SK-N-SH treated with all-trans-retinoic acid at 6 μM for 48 hours (cell line): ENCODE measurements at regions not wholly inside any gene's neighbourhood (a gene's known extent, or its start where the extent isn't known, plus 50 kb on each side); places are given as distances from the start of the nearest gene placed in this dataset.

Experiments used
- ATAC-seq: fragments of 200-7000 bp; cut with Tn5 transposase; 3 replicates; pipeline ENCODE4 v1.9.1; 2020; ENCODE audit warnings: mild to moderate bottlenecking, moderate library complexity
- ARNTL ChIP-seq: fragments of 450-650 bp; formaldehyde crosslinking; IDR thresholded peaks from 2 replicates; pipeline ENCODE4 v1.5.0; 2020; ENCODE audit warnings: low read depth, mild to moderate bottlenecking, moderate library complexity, borderline replicate concordance
- BACH2 ChIP-seq: fragments of 250-450 bp; sonication (Bioruptor Pico); IDR thresholded peaks from 2 replicates; pipeline ENCODE4 v1.9.0; 2021; ENCODE audit warnings: mild to moderate bottlenecking, borderline replicate concordance
- CSDC2 ChIP-seq: fragments of 250-450 bp; sonication (Bioruptor Pico); IDR thresholded peaks from 2 replicates; pipeline ENCODE4 v1.5.0; 2020; ENCODE audit warnings: mild to moderate bottlenecking, moderate library complexity
- CSRNP3 ChIP-seq: fragments of 250-450 bp; sonication (Bioruptor Pico); IDR thresholded peaks from 2 replicates; pipeline ENCODE4 v1.5.1; 2021; ENCODE audit warnings: mild to moderate bottlenecking, moderate library complexity
- ESRRG ChIP-seq: fragments of 250-450 bp; sonication (Bioruptor Pico); IDR thresholded peaks from 2 replicates; pipeline ENCODE4 v1.6.1; 2021; ENCODE audit warnings: mild to moderate bottlenecking
- GLIS3 ChIP-seq: fragments of 250-450 bp; sonication (Bioruptor Pico); IDR thresholded peaks from 2 replicates; pipeline ENCODE4 v1.5.0; 2020; ENCODE audit warnings: mild to moderate bottlenecking, moderate library complexity
- OSR1 ChIP-seq: fragments of 250-450 bp; sonication (Bioruptor Pico); IDR thresholded peaks from 2 replicates; pipeline ENCODE4 v1.8.0; 2022; ENCODE audit warnings: moderate library complexity, mild to moderate bottlenecking, inconsistent platforms
- PATZ1 ChIP-seq: fragments of 250-450 bp; sonication (Bioruptor Pico); IDR thresholded peaks from 2 replicates; pipeline ENCODE4 v1.8.0; 2020; ENCODE audit warnings: mild to moderate bottlenecking, moderate library complexity, borderline replicate concordance
- PPARA ChIP-seq: fragments of 250-450 bp; sonication (Bioruptor Pico); IDR thresholded peaks from 2 replicates; pipeline ENCODE4 v1.5.0; 2020; ENCODE audit warnings: mild to moderate bottlenecking, borderline replicate concordance
- RARB ChIP-seq: fragments of 250-450 bp; sonication (Bioruptor Pico); IDR thresholded peaks from 2 replicates; pipeline ENCODE4 v1.8.0; 2021; ENCODE audit warnings: mild to moderate bottlenecking, moderate library complexity
- SNAI2 ChIP-seq: fragments of 250-450 bp; sonication (Bioruptor Pico); IDR thresholded peaks from 2 replicates; pipeline ENCODE4 v1.5.0; 2020; ENCODE audit warnings: mild to moderate bottlenecking, moderate library complexity
- TCF4 ChIP-seq: fragments of 250-450 bp; sonication (Bioruptor Pico); IDR thresholded peaks from 2 replicates; pipeline ENCODE4 v1.8.0; 2021; ENCODE audit warnings: mild to moderate bottlenecking, moderate library complexity, borderline replicate concordance
- TSHZ2 ChIP-seq: fragments of 250-450 bp; sonication (Bioruptor Pico); IDR thresholded peaks from 2 replicates; pipeline ENCODE4 v1.5.0; 2020; ENCODE audit warnings: mild to moderate bottlenecking, moderate library complexity
- ZC3H10 ChIP-seq: fragments of 250-450 bp; sonication (Bioruptor Pico); IDR thresholded peaks from 2 replicates; pipeline ENCODE4 v1.5.1; 2021; ENCODE audit warnings: mild to moderate bottlenecking, moderate library complexity
- ZFP3 ChIP-seq: fragments of 250-450 bp; sonication (Bioruptor Pico); IDR thresholded peaks from 2 replicates; pipeline ENCODE4 v1.5.0; 2020; ENCODE audit warnings: mild to moderate bottlenecking, moderate library complexity
- ZFP30 ChIP-seq: fragments of 450-650 bp; formaldehyde crosslinking; IDR thresholded peaks from 2 replicates; pipeline ENCODE4 v1.5.0; 2022; ENCODE audit warnings: mild to moderate bottlenecking, moderate library complexity
- ZNF565 ChIP-seq: fragments of 450-650 bp; formaldehyde crosslinking; conservative IDR thresholded peaks from 2 replicates; pipeline ENCODE4 v1.5.0; 2020; ENCODE audit warnings: low read depth, mild to moderate bottlenecking, moderate library complexity
- ZNF70 ChIP-seq: fragments of 450-650 bp; formaldehyde crosslinking; IDR thresholded peaks from 2 replicates; pipeline ENCODE4 v1.5.0; 2020; ENCODE audit warnings: mild to moderate bottlenecking, moderate library complexity
- TF ChIP-seq, protein P1 (sequence below): fragments of 250-450 bp; sonication (Bioruptor Pico); IDR thresholded peaks from 2 replicates; pipeline ENCODE4 v1.5.1; 2020; ENCODE audit warnings: low read depth, mild to moderate bottlenecking, moderate library complexity
- TF ChIP-seq, protein P2 (sequence below): fragments of 250-450 bp; sonication (Bioruptor Pico); IDR thresholded peaks from 2 replicates; pipeline ENCODE4 v1.8.0; 2021; ENCODE audit warnings: low read depth, mild to moderate bottlenecking, moderate library complexity, borderline replicate concordance

DNA sequence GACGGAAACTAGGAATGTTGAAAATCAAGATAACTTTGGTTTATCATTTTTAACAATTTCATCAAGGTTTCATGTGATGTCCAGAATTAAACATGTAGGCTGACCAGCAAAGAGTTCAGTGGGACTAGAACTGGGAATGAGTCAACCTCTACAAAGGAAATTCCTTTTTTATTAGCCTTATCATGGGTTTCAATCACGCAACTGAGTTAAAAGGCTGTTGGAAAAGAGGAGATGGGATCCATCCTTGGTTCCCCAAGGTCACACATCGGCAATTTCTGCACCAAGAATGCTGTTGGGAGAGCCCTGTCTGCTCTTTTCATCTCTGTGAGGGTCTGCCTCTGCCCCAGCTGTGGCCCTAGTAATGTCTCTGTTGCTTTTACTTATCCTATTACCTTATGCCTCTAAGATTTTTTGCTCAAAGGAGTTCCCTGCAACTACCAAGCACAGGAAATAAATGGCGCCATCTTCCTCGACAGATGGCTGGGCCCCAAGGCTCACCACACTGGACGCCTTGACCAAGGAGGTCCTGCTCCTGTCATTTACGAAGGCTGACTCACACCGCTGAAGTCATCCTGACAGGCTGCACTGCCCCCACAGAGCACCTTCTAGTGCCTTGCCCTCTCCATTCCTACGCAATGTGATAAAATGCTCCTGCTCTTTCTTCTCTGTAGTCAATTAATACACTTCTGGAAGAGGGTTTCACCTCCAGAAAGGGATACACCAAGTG lies 367.4 kb downstream of the GXYLT1 start:
- ATAC-seq: peak; percentile 24; the same call in 2 of the 3 replicates

DNA sequence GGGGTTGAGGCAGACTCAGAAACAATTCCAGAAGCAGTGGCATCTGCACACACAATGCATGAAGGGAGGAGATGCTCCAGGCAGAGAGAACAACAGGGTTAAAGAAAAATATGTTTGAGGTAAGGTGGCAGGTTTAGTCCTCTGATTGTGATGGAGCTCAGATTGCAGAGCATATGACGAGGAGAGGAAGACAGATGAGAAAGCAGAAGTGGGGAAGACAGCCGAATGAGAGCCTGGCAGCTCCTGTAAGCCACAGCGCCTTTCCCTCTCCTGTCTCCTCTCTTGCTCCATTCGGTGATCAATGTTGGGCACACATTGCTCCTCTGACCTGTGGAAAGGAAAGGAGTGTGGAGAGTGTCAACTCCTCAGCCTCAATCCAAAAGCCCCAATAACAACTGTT lies 372.2 kb downstream of the GXYLT1 start:
- TF ChIP-seq, protein P1, sequence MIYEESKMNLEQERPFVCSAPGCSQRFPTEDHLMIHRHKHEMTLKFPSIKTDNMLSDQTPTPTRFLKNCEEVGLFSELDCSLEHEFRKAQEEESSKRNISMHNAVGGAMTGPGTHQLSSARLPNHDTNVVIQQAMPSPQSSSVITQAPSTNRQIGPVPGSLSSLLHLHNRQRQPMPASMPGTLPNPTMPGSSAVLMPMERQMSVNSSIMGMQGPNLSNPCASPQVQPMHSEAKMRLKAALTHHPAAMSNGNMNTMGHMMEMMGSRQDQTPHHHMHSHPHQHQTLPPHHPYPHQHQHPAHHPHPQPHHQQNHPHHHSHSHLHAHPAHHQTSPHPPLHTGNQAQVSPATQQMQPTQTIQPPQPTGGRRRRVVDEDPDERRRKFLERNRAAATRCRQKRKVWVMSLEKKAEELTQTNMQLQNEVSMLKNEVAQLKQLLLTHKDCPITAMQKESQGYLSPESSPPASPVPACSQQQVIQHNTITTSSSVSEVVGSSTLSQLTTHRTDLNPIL (CRISPR knock-in tag): no peak
- no peak for TF ChIP-seq TSHZ2
- no peak for ATAC-seq

More for the DNA sequence above, 367.4 kb downstream of the GXYLT1 start:
- TF ChIP-seq TCF4: no peak

DNA sequence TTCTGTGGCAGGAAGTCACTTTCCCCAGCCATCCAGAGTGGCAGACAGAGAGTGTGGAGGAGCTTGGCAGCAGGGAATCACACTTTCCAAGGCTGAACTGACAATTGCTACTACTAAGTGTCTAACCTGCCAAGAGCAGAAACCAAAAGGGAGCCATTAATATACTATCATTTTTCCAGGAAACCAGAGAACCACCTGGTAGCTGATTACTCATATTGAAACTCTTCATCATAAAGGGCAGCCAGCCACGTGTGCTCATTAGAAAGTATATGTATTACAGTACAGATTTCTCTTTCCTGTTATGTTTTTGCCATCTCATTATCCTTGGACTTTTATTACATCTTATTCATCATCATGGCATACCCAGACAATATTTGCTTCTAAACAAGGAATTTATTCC lies 374.9 kb downstream of the GXYLT1 start:
- TF ChIP-seq CSDC2 (CRISPR knock-in tag) (no peak), ESRRG (CRISPR knock-in tag) (no peak), TCF4 (no peak), ARNTL (CRISPR knock-in tag) (no peak), BACH2 (no peak), OSR1 (CRISPR knock-in tag) (no peak), CSRNP3 (CRISPR knock-in tag) (no peak), ZFP30 (CRISPR knock-in tag) (no peak), SNAI2 (CRISPR knock-in tag) (no peak), RARB (no peak), PATZ1 (CRISPR knock-in tag) (no peak), GLIS3 (CRISPR knock-in tag) (no peak)
- TF ChIP-seq, protein P2, sequence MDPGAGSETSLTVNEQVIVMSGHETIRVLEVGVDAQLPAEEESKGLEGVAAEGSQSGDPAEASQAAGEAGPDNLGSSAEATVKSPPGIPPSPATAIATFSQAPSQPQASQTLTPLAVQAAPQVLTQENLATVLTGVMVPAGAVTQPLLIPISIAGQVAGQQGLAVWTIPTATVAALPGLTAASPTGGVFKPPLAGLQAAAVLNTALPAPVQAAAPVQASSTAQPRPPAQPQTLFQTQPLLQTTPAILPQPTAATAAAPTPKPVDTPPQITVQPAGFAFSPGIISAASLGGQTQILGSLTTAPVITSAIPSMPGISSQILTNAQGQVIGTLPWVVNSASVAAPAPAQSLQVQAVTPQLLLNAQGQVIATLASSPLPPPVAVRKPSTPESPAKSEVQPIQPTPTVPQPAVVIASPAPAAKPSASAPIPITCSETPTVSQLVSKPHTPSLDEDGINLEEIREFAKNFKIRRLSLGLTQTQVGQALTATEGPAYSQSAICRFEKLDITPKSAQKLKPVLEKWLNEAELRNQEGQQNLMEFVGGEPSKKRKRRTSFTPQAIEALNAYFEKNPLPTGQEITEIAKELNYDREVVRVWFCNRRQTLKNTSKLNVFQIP (CRISPR knock-in tag): no peak
- TF ChIP-seq, protein P1 (CRISPR knock-in tag): no peak
- no peak for ATAC-seq

GRCh38 chr12:41768456-41768855 lies 376.2 kb downstream of the GXYLT1 start:
- ATAC-seq: no peak
- TF ChIP-seq TCF4: no peak
- no peak for TF ChIP-seq ZFP30 (CRISPR knock-in tag)
- TF ChIP-seq ZNF565: no peak
- no peak for TF ChIP-seq ZNF70 (CRISPR knock-in tag)
- no peak for TF ChIP-seq PATZ1 (CRISPR knock-in tag)
- no peak for TF ChIP-seq SNAI2 (CRISPR knock-in tag)
- no peak for TF ChIP-seq PPARA
- TF ChIP-seq ESRRG (CRISPR knock-in tag): no peak
- no peak for TF ChIP-seq ZC3H10 (CRISPR knock-in tag)
- no peak for TF ChIP-seq ZFP3 (CRISPR knock-in tag)
- TF ChIP-seq TSHZ2: no peak
- no peak for TF ChIP-seq ARNTL (CRISPR knock-in tag)
